Endothelial cell of umbilical vein (primary cell): ENCODE measurements at regions not wholly inside any gene's neighbourhood (a gene's known extent, or its start where the extent isn't known, plus 50 kb on each side); places are given as distances from the start of the nearest gene placed in this dataset.

Source experiments
- BruUV-seq: library from RNA; stranded (reverse); fragments of 400-500 nt; replicated peaks from 2 replicates; lab custom pipeline; 2021; lab: Mats Ljungman, UMichigan
- CTCF ChIA-PET: fragments of 300-600, 350-600 bp; sonication (Branson Sonifier 250); formaldehyde crosslinking; loops from one replicate; lab custom pipeline; 2021; ENCODE audit warnings: antibody characterized with exemption, inconsistent platforms; lab: Charles Lee
- POLR2A ChIA-PET: fragments of 300-600, 350-600 bp; sonication (Branson Sonifier 250); formaldehyde crosslinking; loops from one replicate; lab custom pipeline; 2021; ENCODE audit warnings: antibody characterized with exemption, inconsistent platforms; lab: Charles Lee
- DNase-seq: peaks from one replicate; pipeline ENCODE4 v3.0.0-alpha.2; 2011; ENCODE audit warnings: low read depth, low spot score
- FAIRE-seq: peaks from 2 replicates; lab custom pipeline; 2011; peaks lifted over from hg19 to GRCh38; lab: Jason Lieb, UNC
- H2AFZ ChIP-seq: 2 replicates; pipeline ENCODE4 v1.6.0; 2012; ENCODE audit warnings: low read depth, low read length, control low read depth, inconsistent platforms
- H3K27ac ChIP-seq: 2 replicates; pipeline ENCODE4 v1.5.1; 2011; ENCODE audit warnings: low read depth, mild to moderate bottlenecking, control low read depth, low read length, moderate library complexity; ENCODE audit not compliant: insufficient read depth
- H3K27me3 ChIP-seq, 2 experiments: 2 replicates each; pipeline versions ENCODE4 v1.6.0 to v1.6.1; 2011; ENCODE audit warnings: low read length in 2 of 2, mixed read lengths in 1 of 2; ENCODE audit not compliant: control insufficient read depth in 2 of 2, insufficient read depth in 2 of 2
- H3K36me3 ChIP-seq, 2 experiments: 2 replicates in 1 of 2; 3 replicates in 1 of 2; pipeline ENCODE4 v1.5.1; 2011; ENCODE audit warnings: low read length in 2 of 2, mild to moderate bottlenecking in 1 of 2, moderate library complexity in 1 of 2; ENCODE audit not compliant: control insufficient read depth in 2 of 2, insufficient read depth in 2 of 2; ENCODE audit errors: extremely low read depth in 1 of 2
- H3K4me1 ChIP-seq: 3 replicates; pipeline ENCODE4 v1.5.1; 2011; ENCODE audit warnings: mild to moderate bottlenecking, low read length; ENCODE audit not compliant: control insufficient read depth, insufficient read depth; ENCODE audit errors: extremely low read depth
- H3K4me2 ChIP-seq: 2 replicates; pipeline ENCODE4 v1.6.1; 2011; ENCODE audit warnings: low read length, control low read depth, mixed read lengths; ENCODE audit not compliant: insufficient read depth
- H3K4me3 ChIP-seq, 3 experiments: fragments of 200-600 bp in 1 of 3; sonication (generic), shearing (Covaris generic) in 1 of 3; replicated peaks in 1 of 3; 2 replicates each; pipeline ENCODE4 v1.5.1; 2011 to 2016; ENCODE audit warnings: control low read depth in 3 of 3, low read length in 3 of 3, mild to moderate bottlenecking in 2 of 3, inconsistent platforms in 1 of 3, low read depth in 1 of 3, moderate library complexity in 1 of 3; ENCODE audit not compliant: insufficient read depth in 1 of 3
- H3K79me2 ChIP-seq: 2 replicates; pipeline ENCODE4 v1.6.0; 2012; ENCODE audit warnings: low read length, inconsistent platforms; ENCODE audit not compliant: control insufficient read depth, insufficient read depth
- H3K9ac ChIP-seq: replicated peaks from 2 replicates; pipeline ENCODE3; 2011; ENCODE audit warnings: low read length, control low read depth; ENCODE audit not compliant: insufficient read depth; ENCODE audit errors: extremely low read depth
- H3K9me1 ChIP-seq: replicated peaks from 3 replicates; pipeline ENCODE4 v1.6.0; 2011; ENCODE audit warnings: mild to moderate bottlenecking, low read length; ENCODE audit not compliant: control insufficient read depth, insufficient read depth; ENCODE audit errors: extremely low read depth
- H3K9me3 ChIP-seq: replicated peaks from 2 replicates; pipeline ENCODE4 v1.5.1; 2012; ENCODE audit warnings: low read length, inconsistent platforms; ENCODE audit not compliant: control insufficient read depth, insufficient read depth
- H4K20me1 ChIP-seq: replicated peaks from 2 replicates; pipeline ENCODE3; 2011; ENCODE audit warnings: mild to moderate bottlenecking, low read length; ENCODE audit not compliant: control insufficient read depth, insufficient read depth; ENCODE audit errors: extremely low read depth
- EZH2 ChIP-seq: IDR thresholded peaks from 2 replicates; pipeline ENCODE4 v1.6.1; 2012; ENCODE audit warnings: borderline replicate concordance, low read depth, mild to moderate bottlenecking, moderate library complexity, low read length, inconsistent platforms; ENCODE audit not compliant: severe bottlenecking
- FOS ChIP-seq: IDR thresholded peaks from 2 replicates; pipeline ENCODE4 v1.6.1; 2011; ENCODE audit warnings: mild to moderate bottlenecking, low read length, moderate library complexity, borderline replicate concordance; ENCODE audit not compliant: insufficient read depth
- GATA2 ChIP-seq: IDR thresholded peaks from 2 replicates; pipeline ENCODE4 v1.7.0; 2011; ENCODE audit warnings: low read depth, mild to moderate bottlenecking, moderate library complexity, mixed read lengths, low read length; ENCODE audit not compliant: insufficient read length, insufficient read depth
- JUN ChIP-seq: IDR thresholded peaks from 2 replicates; pipeline ENCODE4 v1.6.1; 2011; ENCODE audit warnings: borderline replicate concordance, low read depth; ENCODE audit not compliant: insufficient read length, insufficient read depth
- MYC ChIP-seq: IDR thresholded peaks from one replicate; pipeline ENCODE4 v1.6.1; 2011; ENCODE audit warnings: mild to moderate bottlenecking, low read depth, low read length
- POLR2A ChIP-seq: IDR thresholded peaks from 2 replicates; pipeline ENCODE4 v1.6.1; 2012; ENCODE audit warnings: low read depth, mild to moderate bottlenecking, control low read depth, low read length
- POLR2AphosphoS5 ChIP-seq: IDR thresholded peaks from 2 replicates; pipeline ENCODE4 v1.6.1; 2012; ENCODE audit warnings: low read depth, mild to moderate bottlenecking, control low read depth, low read length, moderate library complexity; ENCODE audit not compliant: insufficient read depth
- dilution Hi-C: fragments of 300-500 bp; cut with MboI; formaldehyde crosslinking; loops from one replicate; pipeline ENCODE4 v1.15.0; 2019; ENCODE audit warnings: low sequenced_read_pairs; ENCODE audit not compliant: extremely low pct_ligation_motif_present
- intact Hi-C: fragments of 100-400 bp; cut with micrococcal nuclease; formaldehyde crosslinking; loops from one replicate; pipeline ENCODE4 v1.10.0; 2022
- TF ChIP-seq, protein P1 (sequence below), 2 donors: IDR thresholded peaks; 1 replicate in 1 of 2; 2 replicates in 1 of 2; pipeline ENCODE4 v1.5.1; 2011; ENCODE audit warnings: low read length in 2 of 2, mild to moderate bottlenecking in 2 of 2, moderate library complexity in 2 of 2, control low read depth in 1 of 2, inconsistent platforms in 1 of 2, low read depth in 1 of 2; ENCODE audit not compliant: insufficient read depth in 1 of 2; ENCODE audit errors: extremely low read depth in 1 of 2
- TF ChIP-seq, protein P2 (sequence below): IDR thresholded peaks from 2 replicates; pipeline ENCODE4 v1.6.1; 2011; ENCODE audit not compliant: insufficient read depth, insufficient read length

DNA sequence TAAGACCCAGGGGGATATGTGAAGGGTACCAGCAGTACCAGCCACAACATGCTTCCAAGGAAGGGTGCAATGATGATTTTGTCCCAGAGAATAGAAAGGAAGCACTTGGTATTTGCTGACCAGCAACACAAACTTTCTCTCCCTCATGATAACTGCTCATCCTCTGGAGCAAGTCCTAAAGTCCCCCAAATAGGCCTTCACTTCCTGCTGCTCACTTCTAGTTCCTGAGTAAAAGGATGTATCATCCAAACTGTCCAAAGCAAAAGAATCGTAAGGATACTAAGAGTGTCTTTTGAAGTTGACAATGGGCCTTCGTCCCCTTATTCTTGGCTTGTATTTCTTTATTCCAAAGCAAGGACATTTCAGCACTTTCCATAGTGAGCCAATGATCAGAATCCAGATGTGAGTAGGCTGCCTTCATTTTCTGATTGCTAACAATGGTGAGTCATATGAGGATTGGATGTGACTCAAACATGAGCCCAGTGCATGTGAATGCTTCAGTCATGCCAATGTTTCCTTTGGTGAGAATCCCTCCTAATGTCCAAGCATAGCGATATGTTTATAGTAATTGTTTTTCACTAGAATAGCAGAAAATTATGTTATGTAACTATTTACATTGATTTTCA is 243.4 kb upstream of the POU2AF2 start:
- Histone ChIP-seq H3K27ac (no peak overlapping the region), H2AFZ (no peak overlapping the region), H3K9me1 (no peaks in the 10 kb centered on the region), H3K27me3 (no peaks in the 10 kb centered on the region), H3K36me3 (no peaks in the 10 kb centered on the region), H3K4me1 (no peaks in the 10 kb centered on the region), H3K9ac (no peak overlapping the region), H3K9me3 (no peaks in the 10 kb centered on the region), H3K4me2 (no peak overlapping the region), H3K79me2 (no peaks in the 10 kb centered on the region), H3K4me3 (no peak overlapping the region), H4K20me1 (no peaks in the 10 kb centered on the region)
- intact Hi-C loops (no loop called here), dilution Hi-C loops (no loop called here)
- TF ChIP-seq POLR2AphosphoS5 (no peak), FOS (peak; percentile 72), JUN (peak; percentile 43), MYC (no peak), GATA2 (no peak), EZH2 (no peak), POLR2A (no peak)
- TF ChIP-seq, protein P1, sequence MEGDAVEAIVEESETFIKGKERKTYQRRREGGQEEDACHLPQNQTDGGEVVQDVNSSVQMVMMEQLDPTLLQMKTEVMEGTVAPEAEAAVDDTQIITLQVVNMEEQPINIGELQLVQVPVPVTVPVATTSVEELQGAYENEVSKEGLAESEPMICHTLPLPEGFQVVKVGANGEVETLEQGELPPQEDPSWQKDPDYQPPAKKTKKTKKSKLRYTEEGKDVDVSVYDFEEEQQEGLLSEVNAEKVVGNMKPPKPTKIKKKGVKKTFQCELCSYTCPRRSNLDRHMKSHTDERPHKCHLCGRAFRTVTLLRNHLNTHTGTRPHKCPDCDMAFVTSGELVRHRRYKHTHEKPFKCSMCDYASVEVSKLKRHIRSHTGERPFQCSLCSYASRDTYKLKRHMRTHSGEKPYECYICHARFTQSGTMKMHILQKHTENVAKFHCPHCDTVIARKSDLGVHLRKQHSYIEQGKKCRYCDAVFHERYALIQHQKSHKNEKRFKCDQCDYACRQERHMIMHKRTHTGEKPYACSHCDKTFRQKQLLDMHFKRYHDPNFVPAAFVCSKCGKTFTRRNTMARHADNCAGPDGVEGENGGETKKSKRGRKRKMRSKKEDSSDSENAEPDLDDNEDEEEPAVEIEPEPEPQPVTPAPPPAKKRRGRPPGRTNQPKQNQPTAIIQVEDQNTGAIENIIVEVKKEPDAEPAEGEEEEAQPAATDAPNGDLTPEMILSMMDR (IDR thresholded peaks at IDR 0.05; ENCODE audit: extremely low read depth in 1 of 2, insufficient read depth in 1 of 2, low read depth in 1 of 2, low read length in 2 of 2), result no peak
- TF ChIP-seq, protein P2, sequence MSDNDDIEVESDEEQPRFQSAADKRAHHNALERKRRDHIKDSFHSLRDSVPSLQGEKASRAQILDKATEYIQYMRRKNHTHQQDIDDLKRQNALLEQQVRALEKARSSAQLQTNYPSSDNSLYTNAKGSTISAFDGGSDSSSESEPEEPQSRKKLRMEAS, result no peak
- CTCF ChIA-PET, result no interaction called here
- BruUV-seq, result no TSS peak
- no peak for FAIRE-seq
- DNase-seq, result peak; percentile 7
- POLR2A ChIA-PET, result no interaction called here
